PC-3 (cell line): ENCODE measurements at regions not wholly inside any gene's neighbourhood (a gene's known extent, or its start where the extent isn't known, plus 50 kb on each side); places are given as distances from the start of the nearest gene placed in this dataset.

Experiments used
- ATAC-seq: fragments of 200-7000 bp; cut with Tn5 transposase; 2 replicates; pipeline ENCODE4 v1.9.1; 2020; ENCODE audit warnings: mild to moderate bottlenecking, moderate library complexity
- BruUV-seq: library from RNA; stranded (reverse); fragments of 400-500 nt; replicated peaks from 2 replicates; lab custom pipeline; 2021; lab: Mats Ljungman, UMichigan
- CTCF ChIA-PET: fragments of 300-600 bp; sonication (Branson Sonifier 250); formaldehyde crosslinking; loops from one replicate; lab custom pipeline; 2022; ENCODE audit warnings: antibody characterized with exemption; lab: Charles Lee
- POLR2A ChIA-PET: fragments of 300-600 bp; sonication (Branson Sonifier 250); formaldehyde crosslinking; loops from one replicate; lab custom pipeline; 2022; ENCODE audit warnings: antibody characterized with exemption; ENCODE audit not compliant: unreplicated experiment; lab: Charles Lee
- DNase-seq: peaks from one replicate; pipeline ENCODE4 v3.0.0-alpha.2; 2015
- H2AFZ ChIP-seq: fragments of 300-600 bp; sonication (generic); 2 replicates; pipeline ENCODE4 v1.6.0; 2016; ENCODE audit warnings: antibody characterized with exemption, low read length
- H3F3A ChIP-seq: fragments of 300-600 bp; sonication (generic); one replicate; pipeline ENCODE4 v1.6.0; 2017; ENCODE audit warnings: antibody characterized with exemption, low read length, control low read depth, mild to moderate bottlenecking; ENCODE audit not compliant: unreplicated experiment
- H3K27ac ChIP-seq: fragments of 300-600 bp; sonication (generic); 2 replicates; pipeline ENCODE4 v1.5.1; 2016; ENCODE audit warnings: mild to moderate bottlenecking, low read length
- H3K27me3 ChIP-seq: fragments of 300-600 bp; sonication (generic); 2 replicates; pipeline ENCODE4 v1.6.1; 2016; ENCODE audit warnings: low read length, mixed read lengths
- H3K36me3 ChIP-seq: fragments of 300-600 bp; sonication (generic); 2 replicates; pipeline ENCODE4 v1.6.1; 2016; ENCODE audit warnings: low read depth, mixed run types, low read length, mixed read lengths
- H3K4me1 ChIP-seq: fragments of 300-600 bp; sonication (generic); 2 replicates; pipeline ENCODE4 v1.5.1; 2016; ENCODE audit warnings: low read length; ENCODE audit not compliant: insufficient read depth
- H3K4me2 ChIP-seq: fragments of 300-600 bp; sonication (generic); 2 replicates; pipeline ENCODE4 v1.6.0; 2016; ENCODE audit warnings: low read length
- H3K4me3 ChIP-seq: fragments of 300-600 bp; sonication (generic); 2 replicates; pipeline ENCODE4 v1.5.1; 2016; ENCODE audit warnings: mild to moderate bottlenecking, low read length, mixed read lengths
- H3K79me2 ChIP-seq: fragments of 300-600 bp; sonication (generic); 2 replicates; pipeline ENCODE4 v1.6.1; 2017; ENCODE audit warnings: low read length, mixed read lengths
- H3K9ac ChIP-seq: fragments of 300-600 bp; sonication (generic); 2 replicates; pipeline ENCODE4 v1.6.0; 2016; ENCODE audit warnings: mild to moderate bottlenecking, low read length
- H3K9me2 ChIP-seq: fragments of 300-600 bp; sonication (generic); replicated peaks from 2 replicates; pipeline ENCODE4 v1.6.1; 2016; ENCODE audit warnings: mixed run types, low read length, mixed read lengths
- H3K9me3 ChIP-seq: fragments of 300-600 bp; sonication (generic); 2 replicates; pipeline ENCODE4 v1.6.1; 2016; ENCODE audit warnings: low read length, mixed read lengths
- H4K20me1 ChIP-seq: fragments of 300-600 bp; sonication (generic); 2 replicates; pipeline ENCODE4 v1.6.1; 2016; ENCODE audit warnings: low read length, mixed read lengths
- EZH2 ChIP-seq: fragments of 300-600 bp; sonication (generic); IDR thresholded peaks from one replicate; pipeline ENCODE4 v1.6.1; 2017; ENCODE audit warnings: antibody characterized with exemption, mild to moderate bottlenecking, low read length; ENCODE audit not compliant: unreplicated experiment
- EZH2phosphoT487 ChIP-seq: fragments of 300-600 bp; sonication (generic); IDR thresholded peaks from 2 replicates; pipeline ENCODE4 v1.6.1; 2018; ENCODE audit warnings: mild to moderate bottlenecking, antibody characterized with exemption, low read length, borderline replicate concordance
- intact Hi-C: fragments of 100-400 bp; cut with micrococcal nuclease; formaldehyde crosslinking; loops from 2 replicates; pipeline ENCODE4 v1.9.0; 2023
- TF ChIP-seq, protein P1 (sequence below): fragments of 300-600 bp; sonication (generic); conservative IDR thresholded peaks from 2 replicates; pipeline ENCODE4 v1.5.1; 2017; ENCODE audit warnings: antibody characterized with exemption, low read depth, mild to moderate bottlenecking, low read length

DNA sequence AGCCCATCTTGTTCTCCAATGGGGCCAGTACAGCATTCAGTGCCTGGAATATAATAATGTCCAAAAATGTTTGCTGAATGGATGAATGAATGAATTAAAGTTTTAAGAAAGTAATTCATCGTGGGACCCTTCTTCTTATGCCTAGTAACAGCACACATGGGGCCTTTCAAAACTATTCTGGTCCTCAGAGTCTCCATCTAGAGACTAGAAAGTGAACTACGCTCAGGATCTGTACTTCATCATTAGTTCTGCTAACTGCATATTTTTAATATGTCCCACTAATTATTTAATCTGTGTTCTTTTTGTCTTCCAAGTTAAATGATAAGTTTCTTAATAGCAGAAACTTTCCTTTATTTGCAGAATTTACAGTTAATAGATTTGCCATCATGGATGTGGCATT is 172.5 kb downstream of the SMAD2 start:
- TF ChIP-seq, protein P1, sequence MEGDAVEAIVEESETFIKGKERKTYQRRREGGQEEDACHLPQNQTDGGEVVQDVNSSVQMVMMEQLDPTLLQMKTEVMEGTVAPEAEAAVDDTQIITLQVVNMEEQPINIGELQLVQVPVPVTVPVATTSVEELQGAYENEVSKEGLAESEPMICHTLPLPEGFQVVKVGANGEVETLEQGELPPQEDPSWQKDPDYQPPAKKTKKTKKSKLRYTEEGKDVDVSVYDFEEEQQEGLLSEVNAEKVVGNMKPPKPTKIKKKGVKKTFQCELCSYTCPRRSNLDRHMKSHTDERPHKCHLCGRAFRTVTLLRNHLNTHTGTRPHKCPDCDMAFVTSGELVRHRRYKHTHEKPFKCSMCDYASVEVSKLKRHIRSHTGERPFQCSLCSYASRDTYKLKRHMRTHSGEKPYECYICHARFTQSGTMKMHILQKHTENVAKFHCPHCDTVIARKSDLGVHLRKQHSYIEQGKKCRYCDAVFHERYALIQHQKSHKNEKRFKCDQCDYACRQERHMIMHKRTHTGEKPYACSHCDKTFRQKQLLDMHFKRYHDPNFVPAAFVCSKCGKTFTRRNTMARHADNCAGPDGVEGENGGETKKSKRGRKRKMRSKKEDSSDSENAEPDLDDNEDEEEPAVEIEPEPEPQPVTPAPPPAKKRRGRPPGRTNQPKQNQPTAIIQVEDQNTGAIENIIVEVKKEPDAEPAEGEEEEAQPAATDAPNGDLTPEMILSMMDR, result peak; percentile 24; the same call in 1 of the 2 replicates
- TF ChIP-seq EZH2phosphoT487, result no peak
- Histone ChIP-seq H3K9me3 (no peaks in the 10 kb centered on the region), H3K36me3 (no peaks in the 10 kb centered on the region), H4K20me1 (no peaks in the 10 kb centered on the region), H3F3A (no peaks in the 10 kb centered on the region), H3K27ac (no peak overlapping the region), H3K9me2 (no peaks in the 10 kb centered on the region), H3K4me2 (no peak overlapping the region), H3K79me2 (no peaks in the 10 kb centered on the region), H3K4me1 (no peaks in the 10 kb centered on the region), H3K4me3 (no peak overlapping the region), H3K9ac (no peak overlapping the region), H2AFZ (no peak overlapping the region), H3K27me3 (no peaks in the 10 kb centered on the region)
- intact Hi-C loops, result no loop called here
- CTCF ChIA-PET, result no interaction called here
- ATAC-seq, result no peak
- no TSS peak for BruUV-seq
- DNase-seq, result peak; percentile 7
- POLR2A ChIA-PET, result no interaction called here

DNA sequence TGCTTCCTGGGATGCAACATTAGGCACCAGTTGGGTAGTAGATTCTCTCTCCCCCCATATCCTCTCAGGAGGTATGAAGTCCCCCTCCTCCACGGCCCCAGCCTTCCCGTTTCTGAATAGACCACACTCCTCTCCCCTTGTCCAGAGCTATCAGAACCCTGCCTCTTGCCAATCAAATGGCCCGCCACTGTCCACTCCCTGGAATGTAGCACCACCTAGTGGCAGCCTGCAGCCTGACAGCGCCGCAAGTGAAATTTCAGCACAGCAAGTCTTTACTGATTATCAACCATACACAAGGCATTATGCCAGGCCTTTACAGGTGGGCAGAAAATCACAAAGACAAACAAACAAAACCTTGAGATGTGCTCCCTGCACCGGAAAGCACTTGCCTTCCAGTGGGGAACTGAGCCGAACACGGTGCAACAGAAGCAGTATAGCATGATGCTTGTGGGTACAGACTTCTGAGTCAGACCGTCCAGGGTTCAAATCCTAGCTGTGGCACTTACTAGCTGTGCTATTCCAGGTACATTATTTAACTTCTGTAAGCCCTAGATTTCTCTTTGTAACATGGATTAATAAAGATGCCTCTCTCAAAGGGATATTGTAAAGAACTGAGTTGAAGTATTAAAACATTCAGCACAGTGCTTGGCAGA is 174.0 kb downstream of the SMAD2 start:
- no peak for TF ChIP-seq EZH2phosphoT487
- TF ChIP-seq, protein P1, result peak; percentile 71
- ChIA-PET POLR2A (no interaction called here), CTCF (interaction anchor here (0.6 kb wide), 1 partner anchor 15 kb away, joined by 4 read pairs; no protein-coding TSS in a partner anchor)
- no peaks in the 10 kb centered on the region for H3K4me1 ChIP-seq
- no peaks in the 10 kb centered on the region for H3F3A ChIP-seq
- no peak overlapping the region for H3K27ac ChIP-seq
- intact Hi-C loops, result no loop called here
- no peaks in the 10 kb centered on the region for H3K9me2 ChIP-seq
- no peaks in the 10 kb centered on the region for H3K27me3 ChIP-seq
- H3K4me3 ChIP-seq, result no peak overlapping the region
- peak; percentile 55 for ATAC-seq
- peak; percentile 51 for DNase-seq
- no TSS peak for BruUV-seq
- no peak overlapping the region for H3K4me2 ChIP-seq
- no peaks in the 10 kb centered on the region for H3K36me3 ChIP-seq
- H3K9ac ChIP-seq, result no peak overlapping the region
- H2AFZ ChIP-seq, result no peak overlapping the region
- no peaks in the 10 kb centered on the region for H3K79me2 ChIP-seq
- no peaks in the 10 kb centered on the region for H3K9me3 ChIP-seq
- no peaks in the 10 kb centered on the region for H4K20me1 ChIP-seq

DNA sequence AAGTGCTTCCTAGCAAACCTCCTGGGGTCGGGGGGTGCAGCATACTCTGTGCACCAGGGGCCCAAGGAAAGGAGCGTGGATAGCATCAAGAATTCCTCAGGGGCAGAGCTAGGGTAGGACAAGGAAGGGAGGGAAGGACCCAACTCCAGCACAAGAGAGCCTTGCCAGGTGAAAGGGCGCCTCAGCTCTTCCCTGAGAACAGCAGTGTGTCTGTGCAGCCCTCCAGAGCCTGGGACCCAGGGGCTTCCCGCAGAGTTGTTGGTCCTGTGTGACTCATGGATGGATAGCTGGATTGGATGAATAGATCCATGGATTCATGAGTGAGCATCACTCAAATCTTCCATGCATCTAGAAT is 175.4 kb downstream of the SMAD2 start:
- no peak overlapping the region for H3K27ac ChIP-seq
- POLR2A ChIA-PET, result no interaction called here
- no peaks in the 10 kb centered on the region for H3K4me1 ChIP-seq
- H3K79me2 ChIP-seq, result no peaks in the 10 kb centered on the region
- DNase-seq, result no peak
- H3F3A ChIP-seq, result no peaks in the 10 kb centered on the region
- H2AFZ ChIP-seq, result no peak overlapping the region
- intact Hi-C loops, result no loop called here
- no peak overlapping the region for H3K4me3 ChIP-seq
- H4K20me1 ChIP-seq, result no peaks in the 10 kb centered on the region
- no peak overlapping the region for H3K4me2 ChIP-seq
- CTCF ChIA-PET, result interaction anchor here (0.7 to 1.0 kb wide), 2 partner anchors 518 to 538 kb away, joined by 3 to 4 read pairs; no protein-coding TSS in a partner anchor
- TF ChIP-seq EZH2phosphoT487, result no peak
- TF ChIP-seq EZH2, result no peak
- TF ChIP-seq, protein P1, result no peak
- no peaks in the 10 kb centered on the region for H3K36me3 ChIP-seq
- H3K27me3 ChIP-seq, result no peaks in the 10 kb centered on the region
- H3K9me2 ChIP-seq, result no peaks in the 10 kb centered on the region
- BruUV-seq, result no TSS peak
- ATAC-seq, result no peak
- no peak overlapping the region for H3K9ac ChIP-seq
- H3K9me3 ChIP-seq, result no peaks in the 10 kb centered on the region
